ENCODE measurements at regions not wholly inside any gene's neighbourhood (a gene's known extent, or its start where the extent isn't known, plus 50 kb on each side); places are given as distances from the start of the nearest gene placed in this dataset.
A peak's percentile ranks its signal among the peaks of the same experiment; 100 is the strongest.

- Histone ChIP-seq H2BK120ac (ENCODE audit: low read depth, low read length) (no peak overlapping the region), H3K18ac (ENCODE audit: low read depth, low read length) (no peak overlapping the region), H2AK9ac (replicated peaks; ENCODE audit: low read depth, low read length, poor library complexity) (peak overlapping the region; percentile 55), H3K23ac (ENCODE audit: low read depth, low read length) (no peak overlapping the region), H3K79me1 (ENCODE audit: low read depth in 1 of 2, low read length in 2 of 2) (no peaks in the 10 kb centered on the region), H3K9me3 (ENCODE audit: control insufficient read depth, insufficient read depth, low read length) (peaks cover 22% of the 10 kb centered on the region), H2AFZ (replicated peaks; ENCODE audit: low read length, poor library complexity) (no peak overlapping the region), H3K27me3 (ENCODE audit: control insufficient read depth, insufficient read depth, low read length) (no peaks in the 10 kb centered on the region), H2BK15ac (ENCODE audit: low read depth, low read length) (no peak overlapping the region), H3K9ac (ENCODE audit: low read depth, low read length) (no peak overlapping the region), H3K56ac (ENCODE audit: extremely low read depth, insufficient read depth, low read length) (no peak overlapping the region; the same call in 1 of the 2 replicates), H3K14ac (replicated peaks; ENCODE audit: low read depth, low read length) (no peak overlapping the region), H3K4me3 (ENCODE audit: insufficient read depth, low read depth, low read length) (no peak overlapping the region), H2BK20ac (ENCODE audit: low read depth, low read length) (no peak overlapping the region), H3K36me3 (ENCODE audit: control insufficient read depth, insufficient read depth, low read length) (no peaks in the 10 kb centered on the region), H4K5ac (ENCODE audit: low read depth, low read length) (no peak overlapping the region), H3K27ac (ENCODE audit: insufficient read depth, low read length) (no peak overlapping the region), H2AK5ac (ENCODE audit: low read depth, low read length) (no peak overlapping the region), H4K8ac (ENCODE audit: low read depth in 2 of 2, low read length in 2 of 2) (no peak overlapping the region), H3K4ac (ENCODE audit: low read depth, low read length) (no peak overlapping the region), H3K4me1 (ENCODE audit: control insufficient read depth, insufficient read depth, low read length) (no peaks in the 10 kb centered on the region), H4K91ac (ENCODE audit: insufficient read depth, low read depth, low read length) (no peak overlapping the region), H2BK5ac (ENCODE audit: low read depth, low read length, poor library complexity, severe bottlenecking) (no peak overlapping the region), H3K9me1 (ENCODE audit: insufficient read depth, low read length) (no peaks in the 10 kb centered on the region), H4K20me1 (ENCODE audit: insufficient read depth, low read length) (no peaks in the 10 kb centered on the region), H3K4me2 (ENCODE audit: low read depth, low read length) (no peak overlapping the region)
- BruUV-seq (replicated peaks), result no TSS peak
- 0% methylated on average over 2 of the region's 10 CpGs; no CpG with 5 or more reads in 1 of the 2 experiments for WGBS, 2 experiments (ENCODE audit: extremely low coverage in 2 of 2, insufficient read length in 1 of 2)
- TF ChIP-seq, protein P1, sequence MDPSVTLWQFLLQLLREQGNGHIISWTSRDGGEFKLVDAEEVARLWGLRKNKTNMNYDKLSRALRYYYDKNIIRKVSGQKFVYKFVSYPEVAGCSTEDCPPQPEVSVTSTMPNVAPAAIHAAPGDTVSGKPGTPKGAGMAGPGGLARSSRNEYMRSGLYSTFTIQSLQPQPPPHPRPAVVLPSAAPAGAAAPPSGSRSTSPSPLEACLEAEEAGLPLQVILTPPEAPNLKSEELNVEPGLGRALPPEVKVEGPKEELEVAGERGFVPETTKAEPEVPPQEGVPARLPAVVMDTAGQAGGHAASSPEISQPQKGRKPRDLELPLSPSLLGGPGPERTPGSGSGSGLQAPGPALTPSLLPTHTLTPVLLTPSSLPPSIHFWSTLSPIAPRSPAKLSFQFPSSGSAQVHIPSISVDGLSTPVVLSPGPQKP (IDR thresholded peaks at IDR 0.05; ENCODE audit: borderline replicate concordance, low read depth, low read length), result no peak
- TF ChIP-seq FOS (IDR thresholded peaks at IDR 0.05; ENCODE audit: low read depth, low read length), result no peak
- no peak for TF ChIP-seq SMC3 (IDR thresholded peaks at IDR 0.05; ENCODE audit: low read depth, low read length)
- TF ChIP-seq MXI1 (IDR thresholded peaks at IDR 0.05; ENCODE audit: borderline replicate concordance, low read depth, low read length), result no peak
- TF ChIP-seq CEBPB (IDR thresholded peaks at IDR 0.05; ENCODE audit: low read depth, low read length), result no peak
- TF ChIP-seq RFX5 (IDR thresholded peaks at IDR 0.05; ENCODE audit: low read depth, low read length), result no peak
- no peak for TF ChIP-seq RAD21 (IDR thresholded peaks at IDR 0.05; ENCODE audit: low read length)
- no peak for TF ChIP-seq POLR2A (IDR thresholded peaks at IDR 0.05; ENCODE audit: low read depth, low read length)
- TF ChIP-seq USF2 (IDR thresholded peaks at IDR 0.05; ENCODE audit: low read depth, low read length), result no peak
- TF ChIP-seq, protein P2, sequence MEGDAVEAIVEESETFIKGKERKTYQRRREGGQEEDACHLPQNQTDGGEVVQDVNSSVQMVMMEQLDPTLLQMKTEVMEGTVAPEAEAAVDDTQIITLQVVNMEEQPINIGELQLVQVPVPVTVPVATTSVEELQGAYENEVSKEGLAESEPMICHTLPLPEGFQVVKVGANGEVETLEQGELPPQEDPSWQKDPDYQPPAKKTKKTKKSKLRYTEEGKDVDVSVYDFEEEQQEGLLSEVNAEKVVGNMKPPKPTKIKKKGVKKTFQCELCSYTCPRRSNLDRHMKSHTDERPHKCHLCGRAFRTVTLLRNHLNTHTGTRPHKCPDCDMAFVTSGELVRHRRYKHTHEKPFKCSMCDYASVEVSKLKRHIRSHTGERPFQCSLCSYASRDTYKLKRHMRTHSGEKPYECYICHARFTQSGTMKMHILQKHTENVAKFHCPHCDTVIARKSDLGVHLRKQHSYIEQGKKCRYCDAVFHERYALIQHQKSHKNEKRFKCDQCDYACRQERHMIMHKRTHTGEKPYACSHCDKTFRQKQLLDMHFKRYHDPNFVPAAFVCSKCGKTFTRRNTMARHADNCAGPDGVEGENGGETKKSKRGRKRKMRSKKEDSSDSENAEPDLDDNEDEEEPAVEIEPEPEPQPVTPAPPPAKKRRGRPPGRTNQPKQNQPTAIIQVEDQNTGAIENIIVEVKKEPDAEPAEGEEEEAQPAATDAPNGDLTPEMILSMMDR (conservative IDR thresholded peaks at IDR 0.05; ENCODE audit: low read depth, low read length), result no peak
- TF ChIP-seq MAZ (IDR thresholded peaks at IDR 0.05; ENCODE audit: borderline replicate concordance, low read depth, low read length), result no peak
- no peak for TF ChIP-seq NFE2L2 (IDR thresholded peaks at IDR 0.05; ENCODE audit: low read depth, low read length)
- no peak for TF ChIP-seq RCOR1 (IDR thresholded peaks at IDR 0.05; ENCODE audit: insufficient replicate concordance, low read length)
- TF ChIP-seq BHLHE40 (IDR thresholded peaks at IDR 0.05; ENCODE audit: low read depth, low read length), result no peak
- TF ChIP-seq CHD1 (IDR thresholded peaks at IDR 0.05; ENCODE audit: low read depth, low read length), result no peak
- no peak for TF ChIP-seq MAFK (IDR thresholded peaks at IDR 0.05; ENCODE audit: low read depth, low read length)
- DNase-seq, result no peak
- dilution Hi-C loops (cut with HindIII; ENCODE audit: low sequenced_read_pairs, unreplicated experiment) (no loop called here), intact Hi-C loops (cut with micrococcal nuclease) (no loop called here), in situ Hi-C loops (cut with MboI; ENCODE audit: low sequenced_read_pairs) (no loop called here)
- POLR2A ChIA-PET (ENCODE audit: unreplicated experiment), result no interaction called here
- ATAC-seq (ENCODE audit: low read depth), result no peak
- CTCF ChIA-PET, result no interaction called here
Observed at GRCh38 chr12:131452444-131452860, 258.4 kb upstream of the SFSWAP start.

Data from IMR-90 (cell line).